Fibroblast of lung (primary cell): ENCODE measurements at regions not wholly inside any gene's neighbourhood (a gene's known extent, or its start where the extent isn't known, plus 50 kb on each side); places are given as distances from the start of the nearest gene placed in this dataset.

Experiments used
- EZH2 ChIP-seq: IDR thresholded peaks from 2 replicates; pipeline ENCODE4 v1.5.1; 2012; ENCODE audit warnings: low read length, control low read depth, mild to moderate bottlenecking; ENCODE audit errors: missing control alignments
- TF ChIP-seq, protein P1 (sequence below), 2 donors: IDR thresholded peaks in 1 of 2; conservative IDR thresholded peaks in 1 of 2; 1 replicate in 1 of 2; 2 replicates in 1 of 2; pipeline ENCODE4 v1.5.1; 2011 to 2012; ENCODE audit warnings: low read length in 2 of 2, control low read depth in 1 of 2, inconsistent platforms in 1 of 2, low read depth in 1 of 2, mild to moderate bottlenecking in 1 of 2

DNA sequence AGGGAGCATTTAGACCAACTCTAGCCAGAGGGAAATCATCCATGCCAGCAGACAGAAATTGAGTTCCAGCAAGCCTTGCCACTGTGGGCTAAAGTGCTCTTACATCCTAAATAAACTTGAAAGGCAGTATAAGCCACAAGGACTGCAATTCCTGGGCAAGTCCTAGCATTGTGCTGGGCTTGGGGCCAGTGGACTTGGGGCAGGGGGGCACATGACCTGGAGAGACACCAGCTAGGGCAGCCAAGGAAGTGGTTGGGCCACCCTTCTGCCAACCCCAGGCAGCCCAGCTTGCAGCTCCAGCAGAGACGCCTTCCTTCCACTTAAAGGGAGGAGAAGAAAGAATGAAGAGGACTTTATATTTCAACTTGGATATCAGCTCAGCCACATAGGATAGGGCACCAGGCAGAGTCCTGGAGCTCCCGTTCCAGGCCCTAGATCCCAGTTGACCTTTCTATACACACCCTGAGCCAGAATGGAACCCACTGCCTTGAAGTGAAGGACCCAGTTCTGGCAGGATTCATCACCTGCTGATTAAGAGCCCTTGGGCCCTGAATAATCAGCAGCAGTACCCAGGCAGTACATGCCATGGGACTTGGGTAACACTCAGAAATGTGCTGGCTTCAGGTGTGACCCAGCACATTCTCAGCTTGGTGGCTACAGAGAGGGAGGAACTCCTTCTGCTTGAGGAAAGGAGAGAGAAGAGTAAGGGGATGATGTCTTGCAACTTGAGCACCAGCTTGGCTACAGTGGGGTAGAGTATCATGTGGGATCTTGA, 153.0 kb downstream of the GNAI1 start:
- TF ChIP-seq, protein P1, sequence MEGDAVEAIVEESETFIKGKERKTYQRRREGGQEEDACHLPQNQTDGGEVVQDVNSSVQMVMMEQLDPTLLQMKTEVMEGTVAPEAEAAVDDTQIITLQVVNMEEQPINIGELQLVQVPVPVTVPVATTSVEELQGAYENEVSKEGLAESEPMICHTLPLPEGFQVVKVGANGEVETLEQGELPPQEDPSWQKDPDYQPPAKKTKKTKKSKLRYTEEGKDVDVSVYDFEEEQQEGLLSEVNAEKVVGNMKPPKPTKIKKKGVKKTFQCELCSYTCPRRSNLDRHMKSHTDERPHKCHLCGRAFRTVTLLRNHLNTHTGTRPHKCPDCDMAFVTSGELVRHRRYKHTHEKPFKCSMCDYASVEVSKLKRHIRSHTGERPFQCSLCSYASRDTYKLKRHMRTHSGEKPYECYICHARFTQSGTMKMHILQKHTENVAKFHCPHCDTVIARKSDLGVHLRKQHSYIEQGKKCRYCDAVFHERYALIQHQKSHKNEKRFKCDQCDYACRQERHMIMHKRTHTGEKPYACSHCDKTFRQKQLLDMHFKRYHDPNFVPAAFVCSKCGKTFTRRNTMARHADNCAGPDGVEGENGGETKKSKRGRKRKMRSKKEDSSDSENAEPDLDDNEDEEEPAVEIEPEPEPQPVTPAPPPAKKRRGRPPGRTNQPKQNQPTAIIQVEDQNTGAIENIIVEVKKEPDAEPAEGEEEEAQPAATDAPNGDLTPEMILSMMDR (conservative IDR thresholded peaks at IDR 0.05 in 1 of 2, IDR thresholded peaks at IDR 0.05 in 1 of 2; ENCODE audit: low read depth in 1 of 2, low read length in 2 of 2), result no peak
- TF ChIP-seq EZH2, result no peak
